OCI-LY1 (cell line): ENCODE measurements at regions not wholly inside any gene's neighbourhood (a gene's known extent, or its start where the extent isn't known, plus 50 kb on each side); places are given as distances from the start of the nearest gene placed in this dataset.

Experiments
- CTCF ChIP-seq: fragments of 200-600 bp; sonication (generic), shearing (Covaris generic); IDR thresholded peaks from 2 replicates; pipeline ENCODE4 v1.5.1; 2017; ENCODE audit warnings: mild to moderate bottlenecking, antibody characterized with exemption, low read length, moderate library complexity, mixed read lengths
- EZH2 ChIP-seq: fragments of 200-600 bp; sonication (generic), shearing (Covaris generic); IDR thresholded peaks from 2 replicates; pipeline ENCODE4 v1.8.0; 2017; ENCODE audit warnings: borderline replicate concordance, mixed run types, mild to moderate bottlenecking, antibody characterized with exemption, low read length, moderate library complexity, mixed read lengths

DNA sequence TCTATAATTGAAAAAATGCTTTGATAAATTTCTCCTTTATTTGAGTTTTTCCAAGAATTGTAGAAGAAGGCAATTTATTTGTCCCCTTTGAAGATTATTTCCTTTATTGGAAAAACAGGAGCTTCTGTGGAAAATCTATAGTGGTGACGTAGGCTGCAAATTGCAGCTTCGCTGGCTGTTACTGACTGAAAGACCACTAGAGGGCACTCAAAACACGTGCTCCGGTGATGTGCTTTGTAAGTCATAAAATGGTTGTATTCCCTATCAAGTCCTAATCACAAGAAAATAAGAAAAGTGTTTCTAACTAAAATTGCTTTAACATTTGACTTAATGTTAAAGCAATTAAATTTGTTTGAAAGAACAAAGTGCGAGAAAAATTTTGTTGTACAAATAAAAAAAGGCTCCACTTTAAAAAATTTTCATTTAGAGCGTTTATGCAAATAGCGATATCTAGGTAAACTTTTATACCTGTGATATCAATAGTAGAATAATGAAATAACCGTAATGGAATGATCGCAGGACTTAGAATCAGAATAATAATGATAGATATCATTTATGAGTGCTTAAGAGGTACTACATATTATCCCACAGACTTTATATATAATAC is 638.2 kb upstream of the SPRY2 start:
- peak; percentile 98 for TF ChIP-seq CTCF
- no peak for TF ChIP-seq EZH2
